ENCODE measurements at regions not wholly inside any gene's neighbourhood (a gene's known extent, or its start where the extent isn't known, plus 50 kb on each side); places are given as distances from the start of the nearest gene placed in this dataset.

DNA sequence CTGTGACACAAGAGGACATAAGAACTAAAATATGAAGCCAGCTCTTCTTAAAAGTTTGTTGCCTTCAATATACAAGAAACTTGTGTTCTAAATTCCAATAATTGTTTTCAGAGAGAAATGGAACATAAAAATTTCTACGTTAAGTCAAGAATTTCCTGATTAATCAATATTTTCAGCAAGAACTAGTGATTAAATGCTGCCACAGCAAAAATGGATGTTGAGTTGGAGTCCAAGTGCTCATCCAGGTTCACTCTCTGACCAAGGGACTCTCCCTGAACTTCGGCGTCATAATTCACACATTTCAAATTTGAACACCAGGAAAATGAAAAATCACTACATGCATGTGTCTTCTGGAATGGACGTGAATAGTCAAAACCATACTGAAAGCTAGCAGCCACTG, 1263.6 kb upstream of the GOT2 start:
- H3K9ac ChIP-seq (ENCODE audit: low read depth in 1 of 2, low read length in 2 of 2), result no peak overlapping the region

DNA sequence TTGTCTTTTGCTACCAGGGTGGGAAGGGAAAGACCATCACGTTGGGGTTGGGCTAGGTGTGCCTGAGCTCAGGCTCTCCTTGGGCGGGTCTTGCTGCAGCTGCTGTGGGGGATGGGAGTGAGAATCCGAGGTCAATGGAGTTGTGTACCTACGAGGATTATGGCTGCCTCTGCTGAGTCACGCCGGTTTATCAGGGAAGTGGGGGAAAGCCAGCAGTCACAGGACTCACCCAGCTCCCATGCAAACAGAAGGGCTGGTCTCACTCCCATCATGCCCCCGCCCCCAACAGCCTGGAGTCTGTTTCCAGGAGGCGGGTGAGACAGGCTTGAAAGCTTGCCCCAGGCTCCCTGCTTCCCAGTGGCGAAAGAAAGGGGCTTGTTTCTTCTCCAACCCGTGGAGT, 1259.0 kb upstream of the GOT2 start:
- WGBS, result 59% methylated on average over 10 of the region's 10 CpGs
- DNase-seq (ENCODE audit: low spot score), result no peak

More for the DNA sequence above, 1263.6 kb upstream of the GOT2 start:
- H3K27me3 ChIP-seq (ENCODE audit: control insufficient read depth in 4 of 4, insufficient read depth in 4 of 4, low read length in 3 of 4), result no peaks in the 10 kb centered on the region
- no peak overlapping the region for H3K27ac ChIP-seq (ENCODE audit: low read depth in 1 of 2, low read length in 2 of 2)
- no peaks in the 10 kb centered on the region for H3K36me3 ChIP-seq (ENCODE audit: control insufficient read depth in 4 of 4, insufficient read depth in 3 of 4, low read depth in 1 of 4, low read length in 3 of 4)
- no peak overlapping the region for H3K4me3 ChIP-seq (ENCODE audit: low read depth in 1 of 3, low read length in 3 of 3)
- DNase-seq (ENCODE audit: low spot score), result no peak
- peaks cover 0 to 2% (median 0%) of the 10 kb centered on the region in 4 donors for H3K9me3 ChIP-seq (ENCODE audit: control insufficient read depth in 4 of 4, low read length in 3 of 4)
- H3K4me1 ChIP-seq (ENCODE audit: control insufficient read depth in 4 of 4, insufficient read depth in 4 of 4, low read length in 3 of 4), result no peaks in the 10 kb centered on the region
- WGBS, result 85% methylated on average over 4 of the region's 4 CpGs
- no peak for TF ChIP-seq HNF4G (IDR thresholded peaks at IDR 0.05)
- no peak for TF ChIP-seq FOXA1 (IDR thresholded peaks at IDR 0.05)
- TF ChIP-seq, protein P1, sequence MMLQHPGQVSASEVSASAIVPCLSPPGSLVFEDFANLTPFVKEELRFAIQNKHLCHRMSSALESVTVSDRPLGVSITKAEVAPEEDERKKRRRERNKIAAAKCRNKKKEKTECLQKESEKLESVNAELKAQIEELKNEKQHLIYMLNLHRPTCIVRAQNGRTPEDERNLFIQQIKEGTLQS (IDR thresholded peaks at IDR 0.05), result no peak
- TF ChIP-seq RAD21 (IDR thresholded peaks at IDR 0.05), result no peak
- no peak for TF ChIP-seq TAF1 (conservative IDR thresholded peaks at IDR 0.05)

DNA sequence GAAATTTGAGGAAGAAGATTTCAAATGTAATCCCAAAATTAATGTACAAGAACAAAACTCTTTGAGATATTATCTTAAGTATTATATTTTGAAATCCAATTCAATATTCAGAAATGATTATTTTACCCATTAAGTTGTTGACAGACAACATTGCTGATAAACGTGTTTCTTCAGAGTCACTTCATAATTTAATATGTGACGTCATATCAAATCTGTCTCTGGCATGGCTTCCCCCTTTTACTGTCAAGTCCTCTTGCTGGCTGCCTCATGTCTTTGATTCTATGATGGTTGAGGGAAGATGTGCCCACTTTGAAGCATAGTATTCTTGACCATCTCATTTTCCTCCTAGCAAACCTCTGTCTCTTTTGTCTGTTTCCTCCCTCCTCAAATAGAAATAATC, 1257.1 kb upstream of the GOT2 start:
- no peak for DNase-seq (ENCODE audit: low spot score)
- H3K9me3 ChIP-seq (ENCODE audit: control insufficient read depth in 4 of 4, low read length in 3 of 4), result peaks cover 0 to 3% (median 0%) of the 10 kb centered on the region in 4 donors
- no peak overlapping the region for H3K27ac ChIP-seq (ENCODE audit: low read depth in 1 of 2, low read length in 2 of 2)
- H3K4me1 ChIP-seq (ENCODE audit: control insufficient read depth in 4 of 4, insufficient read depth in 4 of 4, low read length in 3 of 4), result no peaks in the 10 kb centered on the region
- no peaks in the 10 kb centered on the region for H3K36me3 ChIP-seq (ENCODE audit: control insufficient read depth in 4 of 4, insufficient read depth in 3 of 4, low read depth in 1 of 4, low read length in 3 of 4)
- H3K4me3 ChIP-seq (ENCODE audit: low read depth in 1 of 3, low read length in 3 of 3), result no peak overlapping the region
- no peaks in the 10 kb centered on the region for H3K27me3 ChIP-seq (ENCODE audit: control insufficient read depth in 4 of 4, insufficient read depth in 4 of 4, low read length in 3 of 4)
- no peak overlapping the region for H3K9ac ChIP-seq (ENCODE audit: low read depth in 1 of 2, low read length in 2 of 2)
- no peak for TF ChIP-seq FOXA2 (IDR thresholded peaks at IDR 0.05)
- no peak for TF ChIP-seq SP1 (IDR thresholded peaks at IDR 0.05)
- no peak for TF ChIP-seq GABPA (IDR thresholded peaks at IDR 0.05 in 1 of 2, conservative IDR thresholded peaks at IDR 0.05 in 1 of 2)
- no peak for TF ChIP-seq JUND (IDR thresholded peaks at IDR 0.05)
- TF ChIP-seq RAD21 (IDR thresholded peaks at IDR 0.05), result no peak
- no peak for TF ChIP-seq HNF4G (IDR thresholded peaks at IDR 0.05)
- WGBS, result 62% methylated on average over 2 of the region's 2 CpGs

More for the DNA sequence above, 1259.0 kb upstream of the GOT2 start:
- Histone ChIP-seq H3K4me1 (ENCODE audit: control insufficient read depth in 4 of 4, insufficient read depth in 4 of 4, low read length in 3 of 4) (no peaks in the 10 kb centered on the region), H3K36me3 (ENCODE audit: control insufficient read depth in 4 of 4, insufficient read depth in 3 of 4, low read depth in 1 of 4, low read length in 3 of 4) (no peaks in the 10 kb centered on the region), H3K27me3 (ENCODE audit: control insufficient read depth in 4 of 4, insufficient read depth in 4 of 4, low read length in 3 of 4) (no peaks in the 10 kb centered on the region), H3K9me3 (ENCODE audit: control insufficient read depth in 4 of 4, low read length in 3 of 4) (peaks cover 0 to 3% (median 0%) of the 10 kb centered on the region in 4 donors), H3K4me3 (ENCODE audit: low read depth in 1 of 3, low read length in 3 of 3) (no peak overlapping the region), H3K9ac (ENCODE audit: low read depth in 1 of 2, low read length in 2 of 2) (no peak overlapping the region), H3K27ac (ENCODE audit: low read depth in 1 of 2, low read length in 2 of 2) (no peak overlapping the region)
- TF ChIP-seq, protein P2, sequence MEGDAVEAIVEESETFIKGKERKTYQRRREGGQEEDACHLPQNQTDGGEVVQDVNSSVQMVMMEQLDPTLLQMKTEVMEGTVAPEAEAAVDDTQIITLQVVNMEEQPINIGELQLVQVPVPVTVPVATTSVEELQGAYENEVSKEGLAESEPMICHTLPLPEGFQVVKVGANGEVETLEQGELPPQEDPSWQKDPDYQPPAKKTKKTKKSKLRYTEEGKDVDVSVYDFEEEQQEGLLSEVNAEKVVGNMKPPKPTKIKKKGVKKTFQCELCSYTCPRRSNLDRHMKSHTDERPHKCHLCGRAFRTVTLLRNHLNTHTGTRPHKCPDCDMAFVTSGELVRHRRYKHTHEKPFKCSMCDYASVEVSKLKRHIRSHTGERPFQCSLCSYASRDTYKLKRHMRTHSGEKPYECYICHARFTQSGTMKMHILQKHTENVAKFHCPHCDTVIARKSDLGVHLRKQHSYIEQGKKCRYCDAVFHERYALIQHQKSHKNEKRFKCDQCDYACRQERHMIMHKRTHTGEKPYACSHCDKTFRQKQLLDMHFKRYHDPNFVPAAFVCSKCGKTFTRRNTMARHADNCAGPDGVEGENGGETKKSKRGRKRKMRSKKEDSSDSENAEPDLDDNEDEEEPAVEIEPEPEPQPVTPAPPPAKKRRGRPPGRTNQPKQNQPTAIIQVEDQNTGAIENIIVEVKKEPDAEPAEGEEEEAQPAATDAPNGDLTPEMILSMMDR (IDR thresholded peaks at IDR 0.05; ENCODE audit: low read depth, low read length, missing input control), result no peak
- TF ChIP-seq, protein P3, sequence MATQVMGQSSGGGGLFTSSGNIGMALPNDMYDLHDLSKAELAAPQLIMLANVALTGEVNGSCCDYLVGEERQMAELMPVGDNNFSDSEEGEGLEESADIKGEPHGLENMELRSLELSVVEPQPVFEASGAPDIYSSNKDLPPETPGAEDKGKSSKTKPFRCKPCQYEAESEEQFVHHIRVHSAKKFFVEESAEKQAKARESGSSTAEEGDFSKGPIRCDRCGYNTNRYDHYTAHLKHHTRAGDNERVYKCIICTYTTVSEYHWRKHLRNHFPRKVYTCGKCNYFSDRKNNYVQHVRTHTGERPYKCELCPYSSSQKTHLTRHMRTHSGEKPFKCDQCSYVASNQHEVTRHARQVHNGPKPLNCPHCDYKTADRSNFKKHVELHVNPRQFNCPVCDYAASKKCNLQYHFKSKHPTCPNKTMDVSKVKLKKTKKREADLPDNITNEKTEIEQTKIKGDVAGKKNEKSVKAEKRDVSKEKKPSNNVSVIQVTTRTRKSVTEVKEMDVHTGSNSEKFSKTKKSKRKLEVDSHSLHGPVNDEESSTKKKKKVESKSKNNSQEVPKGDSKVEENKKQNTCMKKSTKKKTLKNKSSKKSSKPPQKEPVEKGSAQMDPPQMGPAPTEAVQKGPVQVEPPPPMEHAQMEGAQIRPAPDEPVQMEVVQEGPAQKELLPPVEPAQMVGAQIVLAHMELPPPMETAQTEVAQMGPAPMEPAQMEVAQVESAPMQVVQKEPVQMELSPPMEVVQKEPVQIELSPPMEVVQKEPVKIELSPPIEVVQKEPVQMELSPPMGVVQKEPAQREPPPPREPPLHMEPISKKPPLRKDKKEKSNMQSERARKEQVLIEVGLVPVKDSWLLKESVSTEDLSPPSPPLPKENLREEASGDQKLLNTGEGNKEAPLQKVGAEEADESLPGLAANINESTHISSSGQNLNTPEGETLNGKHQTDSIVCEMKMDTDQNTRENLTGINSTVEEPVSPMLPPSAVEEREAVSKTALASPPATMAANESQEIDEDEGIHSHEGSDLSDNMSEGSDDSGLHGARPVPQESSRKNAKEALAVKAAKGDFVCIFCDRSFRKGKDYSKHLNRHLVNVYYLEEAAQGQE (IDR thresholded peaks at IDR 0.05), result no peak
- TF ChIP-seq RAD21 (IDR thresholded peaks at IDR 0.05) (no peak), FOXA2 (IDR thresholded peaks at IDR 0.05) (no peak), TAF1 (conservative IDR thresholded peaks at IDR 0.05) (no peak), JUND (IDR thresholded peaks at IDR 0.05) (no peak)

Data from liver (tissue), 8 donors.